Natural killer cell (primary cell): ENCODE measurements at regions not wholly inside any gene's neighbourhood (a gene's known extent, or its start where the extent isn't known, plus 50 kb on each side); places are given as distances from the start of the nearest gene placed in this dataset.

Experiments
- ATAC-seq, 3 donors: fragments of 150-1000 bp in 2 of 3; fragments of 200-7000 bp in 1 of 3; cut with Tn5 transposase; 1 replicate in 1 of 3; 2 replicates in 2 of 3; pipeline ENCODE4 v1.10.0; 2021; ENCODE audit warnings: mild to moderate bottlenecking in 2 of 3, moderate library complexity in 2 of 3
- DNase-seq, 2 donors: peaks; one replicate each; pipeline versions ENCODE4 v3.0.0 to v3.0.0-alpha.2; 2013 to 2021; ENCODE audit warnings: mixed read lengths in 1 of 2
- H3K27ac ChIP-seq: one replicate; pipeline ENCODE4 v1.5.1; 2013; ENCODE audit warnings: mild to moderate bottlenecking, low read length
- H3K27me3 ChIP-seq: one replicate; pipeline ENCODE4 v1.6.1; 2013; ENCODE audit warnings: low read length; ENCODE audit not compliant: control insufficient read depth, insufficient read depth
- H3K36me3 ChIP-seq: one replicate; pipeline ENCODE4 v1.6.1; 2013; ENCODE audit warnings: low read length; ENCODE audit not compliant: control insufficient read depth, insufficient read depth
- H3K4me1 ChIP-seq: one replicate; pipeline ENCODE4 v1.6.1; 2013; ENCODE audit warnings: low read length; ENCODE audit not compliant: control insufficient read depth, insufficient read depth
- H3K4me3 ChIP-seq: one replicate; pipeline ENCODE4 v1.5.1; 2013; ENCODE audit warnings: low read length
- H3K9me3 ChIP-seq: one replicate; pipeline ENCODE4 v1.6.1; 2013; ENCODE audit warnings: low read length; ENCODE audit not compliant: control insufficient read depth, insufficient read depth
- H3K27ac Mint-ChIP-seq, 2 donors: one replicate each; pipeline ENCODE4 v1.8.0; 2022; ENCODE audit warnings: mild to moderate bottlenecking in 2 of 2, mixed read lengths in 2 of 2, moderate library complexity in 1 of 2
- H3K27me3 Mint-ChIP-seq, 2 donors: one replicate each; pipeline ENCODE4 v1.8.0; 2022; ENCODE audit warnings: low read depth in 2 of 2, mixed read lengths in 2 of 2
- H3K36me3 Mint-ChIP-seq: one replicate; pipeline ENCODE4 v1.8.0; 2022; ENCODE audit warnings: mixed read lengths
- H3K4me1 Mint-ChIP-seq, 2 donors: one replicate each; pipeline ENCODE4 v1.8.0; 2022; ENCODE audit warnings: mixed read lengths in 2 of 2
- H3K4me3 Mint-ChIP-seq: one replicate; pipeline ENCODE4 v1.8.0; 2022; ENCODE audit warnings: mild to moderate bottlenecking, moderate library complexity, mixed read lengths
- H3K9me3 Mint-ChIP-seq, 2 donors: one replicate each; pipeline ENCODE4 v1.8.0; 2022; ENCODE audit warnings: mixed read lengths in 2 of 2
- WGBS: methylation state at CpG from one replicate; pipeline ENCODE4 v1.1.7; 2013; ENCODE audit warnings: missing lambda C conversion rate; ENCODE audit not compliant: insufficient coverage; 5-methylcytosine and 5-hydroxymethylcytosine counted together
- intact Hi-C: fragments of 100-400 bp; cut with micrococcal nuclease; formaldehyde crosslinking; loops from one replicate; pipeline ENCODE4 v1.14.2; 2022
- TF ChIP-seq, protein P1 (sequence below): fragments of 200-600 bp; IDR thresholded peaks from one replicate; pipeline ENCODE4 v1.8.0; 2022; ENCODE audit warnings: antibody characterized with exemption

GRCh38 chr20:43302936-43303335, 113.2 kb upstream of the PTPRT start:
- H3K27ac ChIP-seq = no peak overlapping the region
- ATAC-seq (no peak), DNase-seq (no peak)
- Mint-ChIP-seq H3K4me1 (no peaks in the 10 kb centered on the region), H3K27me3 (peaks cover 5 to 17% of the 10 kb centered on the region in 2 donors), H3K36me3 (no peaks in the 10 kb centered on the region), H3K4me3 (no peak overlapping the region), H3K27ac (no peak overlapping the region), H3K9me3 (peaks cover 0 to under 1% of the 10 kb centered on the region in 2 donors)
- TF ChIP-seq, protein P1, sequence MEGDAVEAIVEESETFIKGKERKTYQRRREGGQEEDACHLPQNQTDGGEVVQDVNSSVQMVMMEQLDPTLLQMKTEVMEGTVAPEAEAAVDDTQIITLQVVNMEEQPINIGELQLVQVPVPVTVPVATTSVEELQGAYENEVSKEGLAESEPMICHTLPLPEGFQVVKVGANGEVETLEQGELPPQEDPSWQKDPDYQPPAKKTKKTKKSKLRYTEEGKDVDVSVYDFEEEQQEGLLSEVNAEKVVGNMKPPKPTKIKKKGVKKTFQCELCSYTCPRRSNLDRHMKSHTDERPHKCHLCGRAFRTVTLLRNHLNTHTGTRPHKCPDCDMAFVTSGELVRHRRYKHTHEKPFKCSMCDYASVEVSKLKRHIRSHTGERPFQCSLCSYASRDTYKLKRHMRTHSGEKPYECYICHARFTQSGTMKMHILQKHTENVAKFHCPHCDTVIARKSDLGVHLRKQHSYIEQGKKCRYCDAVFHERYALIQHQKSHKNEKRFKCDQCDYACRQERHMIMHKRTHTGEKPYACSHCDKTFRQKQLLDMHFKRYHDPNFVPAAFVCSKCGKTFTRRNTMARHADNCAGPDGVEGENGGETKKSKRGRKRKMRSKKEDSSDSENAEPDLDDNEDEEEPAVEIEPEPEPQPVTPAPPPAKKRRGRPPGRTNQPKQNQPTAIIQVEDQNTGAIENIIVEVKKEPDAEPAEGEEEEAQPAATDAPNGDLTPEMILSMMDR = no peak
- no peaks in the 10 kb centered on the region for H3K36me3 ChIP-seq
- no peak overlapping the region for H3K4me3 ChIP-seq
- H3K4me1 ChIP-seq = no peaks in the 10 kb centered on the region
- intact Hi-C loops = no loop called here
- H3K9me3 ChIP-seq = peaks cover 2% of the 10 kb centered on the region
- 94% methylated on average over 4 of the region's 4 CpGs for WGBS
- no peaks in the 10 kb centered on the region for H3K27me3 ChIP-seq

- H3K4me3 Mint-ChIP-seq = no peak overlapping the region
- Histone ChIP-seq H3K27me3 (no peaks in the 10 kb centered on the region), H3K4me1 (no peaks in the 10 kb centered on the region), H3K4me3 (no peak overlapping the region), H3K9me3 (peaks cover 2% of the 10 kb centered on the region), H3K27ac (no peak overlapping the region), H3K36me3 (no peaks in the 10 kb centered on the region)
- H3K36me3 Mint-ChIP-seq = no peaks in the 10 kb centered on the region
- WGBS = 78% methylated on average over 2 of the region's 2 CpGs
- TF ChIP-seq, protein P1 = no peak
- H3K9me3 Mint-ChIP-seq = no peaks in the 10 kb centered on the region
- DNase-seq = no peak
- H3K27ac Mint-ChIP-seq = no peak overlapping the region
- intact Hi-C loops = no loop called here
- H3K4me1 Mint-ChIP-seq = no peaks in the 10 kb centered on the region
- ATAC-seq = no peak
- peaks cover 5 to 17% of the 10 kb centered on the region in 2 donors for H3K27me3 Mint-ChIP-seq
Measured at GRCh38 chr20:43300901-43301300, 111.2 kb upstream of the PTPRT start.

DNA sequence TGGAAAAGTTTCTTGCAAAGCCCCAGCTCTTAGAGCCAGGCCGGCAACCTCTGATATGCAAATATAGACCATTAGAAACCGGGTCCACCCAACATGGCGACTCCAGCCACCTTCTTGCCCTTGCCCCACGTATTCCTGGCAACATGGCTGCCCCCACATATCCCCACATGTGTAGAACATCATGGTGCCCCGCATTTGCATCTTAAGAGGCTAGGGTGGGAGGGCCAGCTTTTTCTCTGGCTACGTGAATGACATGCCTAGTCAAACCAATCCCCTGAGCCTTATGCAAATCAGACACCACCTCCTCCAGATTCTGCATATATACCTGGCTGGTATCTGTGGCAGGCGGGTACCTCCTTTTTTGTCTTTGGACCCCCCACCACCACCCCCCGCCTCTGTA, 106.1 kb upstream of the PTPRT start:
- ATAC-seq (no peak), DNase-seq (no peak)
- intact Hi-C loops = no loop called here
- no peaks in the 10 kb centered on the region for H3K9me3 Mint-ChIP-seq
- Histone ChIP-seq H3K9me3 (no peaks in the 10 kb centered on the region), H3K27me3 (no peaks in the 10 kb centered on the region), H3K27ac (no peak overlapping the region), H3K4me1 (no peaks in the 10 kb centered on the region), H3K36me3 (no peaks in the 10 kb centered on the region), H3K4me3 (no peak overlapping the region)
- TF ChIP-seq, protein P1 = no peak
- no peak overlapping the region for H3K27ac Mint-ChIP-seq
- no peaks in the 10 kb centered on the region for H3K4me1 Mint-ChIP-seq
- no peaks in the 10 kb centered on the region for H3K36me3 Mint-ChIP-seq
- H3K4me3 Mint-ChIP-seq = no peak overlapping the region
- H3K27me3 Mint-ChIP-seq = no peaks in the 10 kb centered on the region
- WGBS = 87% methylated on average over 8 of the region's 8 CpGs

DNA sequence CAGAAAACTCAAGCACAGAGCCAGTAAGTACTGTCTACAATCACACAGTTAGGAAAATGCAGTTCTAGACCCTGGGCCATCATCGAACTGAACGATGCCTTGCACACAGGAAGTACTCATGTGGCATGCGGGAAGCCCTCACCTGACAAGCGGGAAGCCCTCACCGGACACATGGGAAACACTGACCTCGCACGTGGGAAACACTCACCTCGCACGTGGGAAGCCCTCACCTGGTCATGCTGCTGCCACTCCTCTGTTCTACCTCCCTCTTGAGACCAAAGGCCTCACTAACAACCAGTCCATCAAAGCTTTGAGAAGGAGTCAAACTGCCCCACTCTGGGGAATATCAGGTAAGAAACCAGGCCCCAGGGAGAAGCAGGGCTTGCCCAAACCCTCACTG, 105.6 kb upstream of the PTPRT start:
- Histone ChIP-seq H3K4me3 (no peak overlapping the region), H3K27me3 (no peaks in the 10 kb centered on the region), H3K9me3 (no peaks in the 10 kb centered on the region), H3K36me3 (no peaks in the 10 kb centered on the region), H3K4me1 (no peaks in the 10 kb centered on the region), H3K27ac (no peak overlapping the region)
- ATAC-seq (no peak), DNase-seq (no peak)
- Mint-ChIP-seq H3K4me3 (no peak overlapping the region), H3K4me1 (no peaks in the 10 kb centered on the region), H3K36me3 (no peaks in the 10 kb centered on the region), H3K27me3 (no peaks in the 10 kb centered on the region), H3K27ac (no peak overlapping the region), H3K9me3 (no peaks in the 10 kb centered on the region)
- intact Hi-C loops = no loop called here
- TF ChIP-seq, protein P1 = no peak
- WGBS = 93% methylated on average over 9 of the region's 9 CpGs
